ENCODE measurements at regions not wholly inside any gene's neighbourhood (a gene's known extent, or its start where the extent isn't known, plus 50 kb on each side); places are given as distances from the start of the nearest gene placed in this dataset.

DNA sequence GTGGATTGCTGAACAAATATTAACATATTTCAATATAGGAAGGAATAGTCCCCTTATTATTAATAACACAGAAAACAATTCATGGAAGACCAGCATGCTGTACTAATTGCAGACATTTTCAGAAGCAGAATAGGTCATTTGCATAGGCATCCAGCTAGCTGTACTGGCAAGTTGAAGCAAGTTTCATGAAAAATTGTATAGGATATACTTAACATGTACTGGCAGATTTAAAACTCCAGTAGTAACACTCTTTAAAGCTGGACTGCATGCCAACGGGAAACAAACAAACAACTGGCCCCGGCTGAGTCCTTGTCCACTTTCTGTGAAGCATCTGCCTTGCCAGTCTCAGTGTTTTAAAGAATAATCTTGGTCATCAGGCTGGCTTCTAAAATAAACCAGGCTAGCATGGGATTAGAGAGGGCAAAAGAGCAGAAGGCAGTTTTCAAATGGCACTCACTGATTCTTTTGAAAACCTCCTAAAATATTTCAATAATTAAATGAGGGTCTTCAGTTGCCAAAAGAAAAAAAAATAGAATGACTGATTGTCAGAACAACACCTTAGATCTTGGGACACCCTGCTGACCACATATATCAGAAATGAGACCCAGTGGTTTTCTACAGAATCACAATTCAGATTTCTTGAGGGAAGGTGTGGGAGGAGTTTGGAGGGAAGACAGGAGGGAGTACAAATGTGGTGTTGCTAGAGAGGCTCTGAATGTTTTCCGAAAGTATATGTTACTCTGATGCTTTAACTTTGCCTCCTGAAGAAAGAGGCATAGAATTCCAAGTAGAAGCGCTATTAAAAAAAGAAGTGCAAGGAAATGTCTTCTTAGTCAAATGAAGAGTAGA lies 122.5 kb upstream of the KRAS start:
- POLR2A ChIA-PET, result no interaction called here

DNA sequence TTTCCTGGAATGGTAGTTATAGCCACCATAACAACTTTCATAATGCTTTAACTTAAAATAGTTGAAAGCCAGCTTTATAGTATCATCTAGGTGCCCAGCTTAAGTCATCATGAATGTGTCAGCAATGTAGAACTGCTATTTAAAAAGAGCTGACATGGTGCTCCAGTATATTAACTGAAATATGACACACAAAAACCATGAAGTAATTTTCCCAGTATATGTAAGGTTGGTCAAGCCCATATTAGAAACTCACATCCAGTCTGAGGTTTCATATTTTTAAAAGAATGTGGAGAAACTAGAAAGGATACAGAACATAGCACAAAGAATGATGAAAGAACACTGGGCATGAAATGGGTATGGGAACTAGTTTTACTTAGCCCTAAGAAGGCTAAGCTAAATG lies 121.3 kb upstream of the KRAS start:
- H3K9me3 ChIP-seq, result no peaks in the 10 kb centered on the region
- ChIA-PET CTCF (interaction anchor here (1.5 to 1.8 kb wide), 3 partner anchors 8 to 131 kb away, joined by 3 to 7 read pairs (median 4); no protein-coding TSS in a partner anchor), POLR2A (no interaction called here)
- no peaks in the 10 kb centered on the region for H3F3A ChIP-seq (replicated peaks; ENCODE audit: insufficient read depth)
- H4K20me1 ChIP-seq (ENCODE audit: insufficient read depth), result no peaks in the 10 kb centered on the region
- H3K27ac ChIP-seq (ENCODE audit: low read depth in 2 of 2, low read length in 1 of 2), result no peak overlapping the region
- DNase-seq, result no peak
- H3K9me2 ChIP-seq, result no peaks in the 10 kb centered on the region
- peaks cover 0 to 2% of the 10 kb centered on the region in 2 experiments; a peak in 2 of 4 replicates for H3K4me1 ChIP-seq (ENCODE audit: control insufficient read depth in 1 of 2, insufficient read depth in 2 of 2, low read depth in 1 of 2, low read length in 1 of 2)
- no peak overlapping the region for H3K4me3 ChIP-seq (ENCODE audit: low read depth in 2 of 2, low read length in 1 of 2)
- no peak overlapping the region for H3K4me2 ChIP-seq
- H3K36me3 ChIP-seq (replicated peaks in 1 of 2; ENCODE audit: control insufficient read depth in 1 of 2, insufficient read depth in 2 of 2, low read length in 1 of 2), result no peaks in the 10 kb centered on the region
- no peaks in the 10 kb centered on the region for H3K27me3 ChIP-seq (ENCODE audit: insufficient read depth)
- H3K79me2 ChIP-seq (ENCODE audit: insufficient read depth), result no peaks in the 10 kb centered on the region
- TF ChIP-seq FOXJ3 (CRISPR knock-in tag; IDR thresholded peaks at IDR 0.05) (no peak), RFX5 (IDR thresholded peaks at IDR 0.05; ENCODE audit: low read length) (no peak), GABPA (IDR thresholded peaks at IDR 0.05; ENCODE audit: low read depth) (no peak), FOXM1 (IDR thresholded peaks at IDR 0.05; ENCODE audit: low read depth) (no peak)
- TF ChIP-seq, protein P1, sequence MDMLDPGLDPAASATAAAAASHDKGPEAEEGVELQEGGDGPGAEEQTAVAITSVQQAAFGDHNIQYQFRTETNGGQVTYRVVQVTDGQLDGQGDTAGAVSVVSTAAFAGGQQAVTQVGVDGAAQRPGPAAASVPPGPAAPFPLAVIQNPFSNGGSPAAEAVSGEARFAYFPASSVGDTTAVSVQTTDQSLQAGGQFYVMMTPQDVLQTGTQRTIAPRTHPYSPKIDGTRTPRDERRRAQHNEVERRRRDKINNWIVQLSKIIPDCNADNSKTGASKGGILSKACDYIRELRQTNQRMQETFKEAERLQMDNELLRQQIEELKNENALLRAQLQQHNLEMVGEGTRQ (IDR thresholded peaks at IDR 0.05; ENCODE audit: borderline replicate concordance, low read depth, low read length), result no peak
- no peak overlapping the region for H2AFZ ChIP-seq (ENCODE audit: low read depth)
- no peak overlapping the region for H3K9ac ChIP-seq

More for the DNA sequence above, 122.5 kb upstream of the KRAS start:
- Histone ChIP-seq H3K36me3 (replicated peaks in 1 of 2; ENCODE audit: control insufficient read depth in 1 of 2, insufficient read depth in 2 of 2, low read length in 1 of 2) (no peaks in the 10 kb centered on the region), H3K4me1 (ENCODE audit: control insufficient read depth in 1 of 2, insufficient read depth in 2 of 2, low read depth in 1 of 2, low read length in 1 of 2) (no peaks in the 10 kb centered on the region; a peak in 1 of 4 replicates), H3F3A (replicated peaks; ENCODE audit: insufficient read depth) (no peaks in the 10 kb centered on the region), H3K4me2 (no peak overlapping the region), H3K9me2 (no peaks in the 10 kb centered on the region), H2AFZ (ENCODE audit: low read depth) (no peak overlapping the region), H3K4me3 (ENCODE audit: low read depth in 2 of 2, low read length in 1 of 2) (no peak overlapping the region), H3K27ac (ENCODE audit: low read depth in 2 of 2, low read length in 1 of 2) (no peak overlapping the region), H3K79me2 (ENCODE audit: insufficient read depth) (no peaks in the 10 kb centered on the region), H3K9ac (no peak overlapping the region), H4K20me1 (ENCODE audit: insufficient read depth) (no peaks in the 10 kb centered on the region), H3K9me3 (no peaks in the 10 kb centered on the region), H3K27me3 (ENCODE audit: insufficient read depth) (no peaks in the 10 kb centered on the region)
- TF ChIP-seq NFIC (IDR thresholded peaks at IDR 0.05; ENCODE audit: borderline replicate concordance), result no peak
- TF ChIP-seq GATA2 (CRISPR knock-in tag; IDR thresholded peaks at IDR 0.05), result no peak
- TF ChIP-seq ELF1 (IDR thresholded peaks at IDR 0.05), result no peak
- TF ChIP-seq YY1 (IDR thresholded peaks at IDR 0.05; ENCODE audit: low read depth), result no peak
- WGBS (ENCODE audit: low lambda C conversion rate), result 89% methylated on average over 4 of the region's 4 CpGs
- DNase-seq, result no peak
- CTCF ChIA-PET, result interaction anchor here (1.5 to 1.8 kb wide), 3 partner anchors 9 to 132 kb away, joined by 3 to 7 read pairs (median 4); no protein-coding TSS in a partner anchor

DNA sequence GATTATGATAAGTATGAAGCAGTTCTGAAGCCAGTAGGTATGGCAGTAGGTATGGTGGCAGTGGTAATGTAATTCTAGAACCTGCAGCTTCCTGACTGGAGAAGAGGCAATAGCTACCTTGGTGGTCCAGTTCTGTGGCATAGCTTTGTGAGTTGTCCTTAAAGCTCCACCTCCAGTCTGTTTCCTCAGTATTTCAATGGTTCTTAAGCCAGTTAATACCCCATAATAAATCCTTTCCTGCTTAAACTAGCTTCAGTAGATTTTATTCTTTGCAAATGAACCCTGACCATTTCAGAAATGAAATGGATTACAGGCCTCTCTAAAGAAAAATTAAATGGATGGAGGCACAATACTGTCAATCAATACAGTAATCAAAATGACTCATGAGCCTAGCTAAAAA lies 117.8 kb upstream of the KRAS start:
- Histone ChIP-seq H3K36me3 (replicated peaks in 1 of 2; ENCODE audit: control insufficient read depth in 1 of 2, insufficient read depth in 2 of 2, low read length in 1 of 2) (no peaks in the 10 kb centered on the region), H3K4me3 (ENCODE audit: low read depth in 2 of 2, low read length in 1 of 2) (no peak overlapping the region), H3K4me1 (ENCODE audit: control insufficient read depth in 1 of 2, insufficient read depth in 2 of 2, low read depth in 1 of 2, low read length in 1 of 2) (peaks cover 0 to 11% of the 10 kb centered on the region in 2 experiments; a peak in 3 of 4 replicates), H2AFZ (ENCODE audit: low read depth) (no peak overlapping the region), H3K27me3 (ENCODE audit: insufficient read depth) (no peaks in the 10 kb centered on the region), H4K20me1 (ENCODE audit: insufficient read depth) (no peaks in the 10 kb centered on the region), H3K9me2 (no peaks in the 10 kb centered on the region), H3F3A (replicated peaks; ENCODE audit: insufficient read depth) (no peaks in the 10 kb centered on the region), H3K9ac (no peak overlapping the region), H3K9me3 (no peaks in the 10 kb centered on the region), H3K4me2 (no peak overlapping the region), H3K27ac (ENCODE audit: low read depth in 2 of 2, low read length in 1 of 2) (no peak overlapping the region), H3K79me2 (ENCODE audit: insufficient read depth) (no peaks in the 10 kb centered on the region)
- POLR2A ChIA-PET, result interaction anchor here (0.6 kb wide), 1 partner anchor 22 kb away, joined by 3 read pairs; no protein-coding TSS in a partner anchor
- DNase-seq, result no peak
- CTCF ChIA-PET, result interaction anchor here (1.5 to 2.0 kb wide), 2 partner anchors 10 to 127 kb away, joined by 4 to 5 read pairs; no protein-coding TSS in a partner anchor
- TF ChIP-seq TEAD4 (IDR thresholded peaks at IDR 0.05; ENCODE audit: borderline replicate concordance, insufficient read depth), result no peak
- TF ChIP-seq TCF12 (IDR thresholded peaks at IDR 0.05), result no peak
- TF ChIP-seq, protein P2, sequence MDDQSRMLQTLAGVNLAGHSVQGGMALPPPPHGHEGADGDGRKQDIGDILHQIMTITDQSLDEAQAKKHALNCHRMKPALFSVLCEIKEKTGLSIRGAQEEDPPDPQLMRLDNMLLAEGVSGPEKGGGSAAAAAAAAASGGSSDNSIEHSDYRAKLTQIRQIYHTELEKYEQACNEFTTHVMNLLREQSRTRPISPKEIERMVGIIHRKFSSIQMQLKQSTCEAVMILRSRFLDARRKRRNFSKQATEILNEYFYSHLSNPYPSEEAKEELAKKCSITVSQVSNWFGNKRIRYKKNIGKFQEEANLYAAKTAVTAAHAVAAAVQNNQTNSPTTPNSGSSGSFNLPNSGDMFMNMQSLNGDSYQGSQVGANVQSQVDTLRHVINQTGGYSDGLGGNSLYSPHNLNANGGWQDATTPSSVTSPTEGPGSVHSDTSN (IDR thresholded peaks at IDR 0.05), result no peak
- no peak for TF ChIP-seq EP300 (IDR thresholded peaks at IDR 0.05; ENCODE audit: borderline replicate concordance in 1 of 2, low read depth in 1 of 2, low read length in 1 of 2)
- TF ChIP-seq, protein P3, sequence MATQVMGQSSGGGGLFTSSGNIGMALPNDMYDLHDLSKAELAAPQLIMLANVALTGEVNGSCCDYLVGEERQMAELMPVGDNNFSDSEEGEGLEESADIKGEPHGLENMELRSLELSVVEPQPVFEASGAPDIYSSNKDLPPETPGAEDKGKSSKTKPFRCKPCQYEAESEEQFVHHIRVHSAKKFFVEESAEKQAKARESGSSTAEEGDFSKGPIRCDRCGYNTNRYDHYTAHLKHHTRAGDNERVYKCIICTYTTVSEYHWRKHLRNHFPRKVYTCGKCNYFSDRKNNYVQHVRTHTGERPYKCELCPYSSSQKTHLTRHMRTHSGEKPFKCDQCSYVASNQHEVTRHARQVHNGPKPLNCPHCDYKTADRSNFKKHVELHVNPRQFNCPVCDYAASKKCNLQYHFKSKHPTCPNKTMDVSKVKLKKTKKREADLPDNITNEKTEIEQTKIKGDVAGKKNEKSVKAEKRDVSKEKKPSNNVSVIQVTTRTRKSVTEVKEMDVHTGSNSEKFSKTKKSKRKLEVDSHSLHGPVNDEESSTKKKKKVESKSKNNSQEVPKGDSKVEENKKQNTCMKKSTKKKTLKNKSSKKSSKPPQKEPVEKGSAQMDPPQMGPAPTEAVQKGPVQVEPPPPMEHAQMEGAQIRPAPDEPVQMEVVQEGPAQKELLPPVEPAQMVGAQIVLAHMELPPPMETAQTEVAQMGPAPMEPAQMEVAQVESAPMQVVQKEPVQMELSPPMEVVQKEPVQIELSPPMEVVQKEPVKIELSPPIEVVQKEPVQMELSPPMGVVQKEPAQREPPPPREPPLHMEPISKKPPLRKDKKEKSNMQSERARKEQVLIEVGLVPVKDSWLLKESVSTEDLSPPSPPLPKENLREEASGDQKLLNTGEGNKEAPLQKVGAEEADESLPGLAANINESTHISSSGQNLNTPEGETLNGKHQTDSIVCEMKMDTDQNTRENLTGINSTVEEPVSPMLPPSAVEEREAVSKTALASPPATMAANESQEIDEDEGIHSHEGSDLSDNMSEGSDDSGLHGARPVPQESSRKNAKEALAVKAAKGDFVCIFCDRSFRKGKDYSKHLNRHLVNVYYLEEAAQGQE (IDR thresholded peaks at IDR 0.05; ENCODE audit: low read depth, low read length), result no peak
- TF ChIP-seq, protein P1 (IDR thresholded peaks at IDR 0.05; ENCODE audit: borderline replicate concordance, low read depth, low read length), result no peak
- TF ChIP-seq RAD21 (IDR thresholded peaks at IDR 0.05; ENCODE audit: low read length), result no peak

All from SK-N-SH (cell line).